Panc1 (cell line): ENCODE measurements at regions not wholly inside any gene's neighbourhood (a gene's known extent, or its start where the extent isn't known, plus 50 kb on each side); places are given as distances from the start of the nearest gene placed in this dataset.

Experiments
- ATAC-seq: fragments of 200-7000 bp; cut with Tn5 transposase; 2 replicates; pipeline ENCODE4 v1.9.1; 2020; ENCODE audit warnings: mild to moderate bottlenecking, moderate library complexity
- BruUV-seq: library from RNA; stranded (reverse); fragments of 400-500 nt; replicated peaks from 2 replicates; lab custom pipeline; 2021; lab: Mats Ljungman, UMichigan
- CTCF ChIA-PET: fragments of 300-600 bp; sonication (Branson Sonifier 250); formaldehyde crosslinking; loops from one replicate; lab custom pipeline; 2022; ENCODE audit warnings: antibody characterized with exemption; lab: Charles Lee
- POLR2A ChIA-PET: fragments of 300-600 bp; sonication (Branson Sonifier 250); formaldehyde crosslinking; loops from one replicate; lab custom pipeline; 2022; ENCODE audit warnings: antibody characterized with exemption; lab: Charles Lee
- DNase-seq: peaks from one replicate; pipeline ENCODE4 v3.0.0-alpha.2; 2010; ENCODE audit warnings: low read depth, low spot score
- H3K27ac ChIP-seq: 2 replicates; pipeline ENCODE4 v1.5.1; 2011; ENCODE audit warnings: mild to moderate bottlenecking, low read length, inconsistent platforms
- H3K27me3 ChIP-seq: fragments of 200-500 bp; sonication (Bioruptor generic); 2 replicates; pipeline ENCODE4 v1.6.0; 2014; ENCODE audit warnings: low read length, inconsistent platforms; ENCODE audit not compliant: control insufficient read depth, insufficient read depth
- H3K36me3 ChIP-seq: fragments of 200-500 bp; sonication (Bioruptor generic); 2 replicates; pipeline ENCODE4 v1.5.1; 2014; ENCODE audit warnings: inconsistent platforms, mild to moderate bottlenecking, low read length, moderate library complexity; ENCODE audit not compliant: control insufficient read depth, insufficient read depth
- H3K4me1 ChIP-seq: 2 replicates; pipeline ENCODE4 v1.5.1; 2011; ENCODE audit warnings: inconsistent platforms, mild to moderate bottlenecking, low read length, moderate library complexity; ENCODE audit not compliant: control insufficient read depth, insufficient read depth
- H3K4me3 ChIP-seq, 2 experiments: 2 replicates each; pipeline ENCODE4 v1.5.1; 2011 to 2012; ENCODE audit warnings: low read depth in 2 of 2, low read length in 2 of 2, mild to moderate bottlenecking in 2 of 2, inconsistent platforms in 1 of 2, moderate library complexity in 1 of 2
- H3K9me3 ChIP-seq: fragments of 200-500 bp; sonication (Bioruptor generic); 2 replicates; pipeline ENCODE4 v1.5.1; 2014; ENCODE audit warnings: low read depth, mild to moderate bottlenecking, inconsistent platforms, low read length, moderate library complexity; ENCODE audit not compliant: control insufficient read depth, insufficient read depth
- CTCF ChIP-seq: fragments of 450-650 bp; IDR thresholded peaks from 2 replicates; pipeline ENCODE4 v1.5.1; 2017; ENCODE audit warnings: mild to moderate bottlenecking
- POLR2AphosphoS5 ChIP-seq: IDR thresholded peaks from 2 replicates; pipeline ENCODE4 v1.6.1; 2012; ENCODE audit warnings: mild to moderate bottlenecking, low read depth, low read length, moderate library complexity
- REST ChIP-seq, 2 experiments: IDR thresholded peaks; 2 replicates each; pipeline ENCODE4 v1.6.1; 2011 to 2012; ENCODE audit warnings: low read depth in 2 of 2, control low read depth in 1 of 2, low read length in 1 of 2, mild to moderate bottlenecking in 1 of 2, moderate library complexity in 1 of 2; ENCODE audit not compliant: insufficient read depth in 1 of 2
- SIN3A ChIP-seq: IDR thresholded peaks from 2 replicates; pipeline ENCODE4 v1.6.1; 2012; ENCODE audit warnings: low read depth, mild to moderate bottlenecking, low read length, moderate library complexity, borderline replicate concordance; ENCODE audit not compliant: insufficient read depth
- TCF7L2 ChIP-seq: IDR thresholded peaks from 2 replicates; pipeline ENCODE4 v1.6.1; 2011; ENCODE audit warnings: mild to moderate bottlenecking, low read depth, low read length, inconsistent platforms
- in situ Hi-C: cut with HindIII; loops from 2 replicates; pipeline ENCODE4 v1.10.0; 2016; ENCODE audit warnings: low sequenced_read_pairs, low pct_unique_long_range_greater_than_20kb
- intact Hi-C: fragments of 100-400 bp; cut with micrococcal nuclease; formaldehyde crosslinking; loops from one replicate; pipeline ENCODE4 v1.10.0; 2022; ENCODE audit not compliant: unreplicated experiment

- POLR2A ChIA-PET, result no interaction called here
- CTCF ChIA-PET, result no interaction called here
- Histone ChIP-seq H3K4me1 (no peaks in the 10 kb centered on the region), H3K4me3 (no peak overlapping the region), H3K27ac (no peak overlapping the region), H3K9me3 (no peaks in the 10 kb centered on the region), H3K36me3 (no peaks in the 10 kb centered on the region), H3K27me3 (no peaks in the 10 kb centered on the region)
- ATAC-seq (no peak), DNase-seq (no peak)
- TF ChIP-seq REST (IDR thresholded peaks at IDR 0.05; ENCODE audit: insufficient read depth in 1 of 2, low read depth in 2 of 2, low read length in 1 of 2) (no peak), CTCF (no peak), TCF7L2 (no peak), POLR2AphosphoS5 (no peak), SIN3A (no peak)
- no TSS peak for BruUV-seq
- intact Hi-C loops (no loop called here), in situ Hi-C loops (no loop called here)
These were observed 54.0 kb downstream of the ADRA2C start for GRCh38 chr4:3820016-3820805.

GRCh38 chr4:3820806-3821579, 54.8 kb downstream of the ADRA2C start:
- H3K4me3 ChIP-seq, result no peak overlapping the region
- BruUV-seq, result no TSS peak
- DNase-seq (no peak), ATAC-seq (no peak)
- ChIA-PET CTCF (no interaction called here), POLR2A (no interaction called here)
- H3K27ac ChIP-seq, result no peak overlapping the region
- in situ Hi-C loops (no loop called here), intact Hi-C loops (no loop called here)
- no peaks in the 10 kb centered on the region for H3K36me3 ChIP-seq
- H3K4me1 ChIP-seq, result no peaks in the 10 kb centered on the region
- no peak for TF ChIP-seq TCF7L2
- TF ChIP-seq CTCF, result no peak
- TF ChIP-seq SIN3A, result no peak
- no peak for TF ChIP-seq REST (IDR thresholded peaks at IDR 0.05; ENCODE audit: insufficient read depth in 1 of 2, low read depth in 2 of 2, low read length in 1 of 2)
- no peak for TF ChIP-seq POLR2AphosphoS5
- H3K27me3 ChIP-seq, result no peaks in the 10 kb centered on the region
- H3K9me3 ChIP-seq, result no peaks in the 10 kb centered on the region
